DND-41 (cell line): ENCODE measurements at regions not wholly inside any gene's neighbourhood (a gene's known extent, or its start where the extent isn't known, plus 50 kb on each side); places are given as distances from the start of the nearest gene placed in this dataset.

Experiments
- ATAC-seq: fragments of 200-7000 bp; cut with Tn5 transposase; 3 replicates; pipeline ENCODE4 v1.9.1; 2021; ENCODE audit warnings: low read depth; ENCODE audit not compliant: insufficient read depth
- DNase-seq: peaks from one replicate; pipeline ENCODE4 v3.0.0-alpha.2; 2020
- H2AFZ ChIP-seq: 2 replicates; pipeline ENCODE4 v1.6.0; 2012; ENCODE audit warnings: low read depth, low read length
- H3K27ac ChIP-seq: 2 replicates; pipeline ENCODE4 v1.5.1; 2012; ENCODE audit warnings: low read length, inconsistent platforms
- H3K27me3 ChIP-seq: fragments of 200-600 bp; sonication (generic); 2 replicates; pipeline ENCODE4 v1.6.0; 2012; ENCODE audit warnings: low read length, mild to moderate bottlenecking, inconsistent platforms; ENCODE audit not compliant: insufficient read depth, poor library complexity
- H3K36me3 ChIP-seq: 2 replicates; pipeline ENCODE4 v1.5.1; 2012; ENCODE audit warnings: low read length, inconsistent platforms; ENCODE audit not compliant: insufficient read depth
- H3K4me1 ChIP-seq: 2 replicates; pipeline ENCODE4 v1.5.1; 2012; ENCODE audit warnings: mild to moderate bottlenecking, low read length; ENCODE audit not compliant: insufficient read depth
- H3K4me2 ChIP-seq: 2 replicates; pipeline ENCODE4 v1.6.0; 2012; ENCODE audit warnings: mild to moderate bottlenecking, moderate library complexity, low read length, inconsistent platforms; ENCODE audit not compliant: insufficient read depth
- H3K4me3 ChIP-seq, 2 experiments: fragments of 200-600 bp in 1 of 2; shearing (Covaris generic) in 1 of 2; 2 replicates each; pipeline ENCODE4 v1.5.1; 2012 to 2016; ENCODE audit warnings: inconsistent platforms in 2 of 2, low read length in 2 of 2, mild to moderate bottlenecking in 2 of 2, low read depth in 1 of 2, moderate library complexity in 1 of 2
- H3K79me2 ChIP-seq: 2 replicates; pipeline ENCODE4 v1.6.0; 2012; ENCODE audit warnings: low read length, inconsistent platforms; ENCODE audit not compliant: insufficient read depth
- H3K9ac ChIP-seq: 2 replicates; pipeline ENCODE4 v1.6.0; 2012; ENCODE audit warnings: low read depth, mild to moderate bottlenecking, inconsistent platforms, low read length, moderate library complexity
- H3K9me3 ChIP-seq: 2 replicates; pipeline ENCODE4 v1.5.1; 2012; ENCODE audit warnings: low read length, moderate library complexity, mild to moderate bottlenecking, inconsistent platforms; ENCODE audit not compliant: insufficient read depth, severe bottlenecking
- H4K20me1 ChIP-seq: 2 replicates; pipeline ENCODE4 v1.6.0; 2012; ENCODE audit warnings: low read length; ENCODE audit not compliant: insufficient read depth
- EZH2 ChIP-seq: IDR thresholded peaks from 3 replicates; pipeline ENCODE4 v1.6.1; 2012; ENCODE audit warnings: borderline replicate concordance, low read depth, mild to moderate bottlenecking, moderate library complexity, low read length, inconsistent platforms; ENCODE audit not compliant: severe bottlenecking
- TF ChIP-seq, protein P1 (sequence below): IDR thresholded peaks from 2 replicates; pipeline ENCODE4 v1.5.1; 2012; ENCODE audit warnings: borderline replicate concordance, low read length, moderate library complexity, mild to moderate bottlenecking; ENCODE audit not compliant: poor library complexity, severe bottlenecking; ENCODE audit errors: extremely low read depth

DNA sequence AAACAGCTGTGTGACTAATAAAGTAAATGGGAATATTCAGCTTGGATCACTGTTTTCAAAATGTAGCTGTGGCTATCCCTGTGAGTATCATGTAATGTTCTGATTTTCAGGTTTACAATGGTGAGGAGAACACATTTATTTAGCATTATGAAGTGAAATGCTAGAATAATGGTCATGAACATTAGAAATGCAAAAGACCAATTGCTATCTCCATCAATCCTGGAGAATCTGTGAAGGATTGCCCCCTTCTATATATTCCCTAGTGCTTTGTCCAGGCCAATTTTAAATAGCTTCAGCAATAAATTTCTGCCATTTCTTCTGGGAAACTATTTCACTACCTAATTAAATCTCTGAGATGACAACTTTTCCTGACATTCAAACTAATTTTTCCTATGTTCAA is 1399.1 kb downstream of the PCDH19 start:
- no peak for ATAC-seq
- H3K79me2 ChIP-seq, result no peaks in the 10 kb centered on the region
- H2AFZ ChIP-seq, result no peak overlapping the region
- H4K20me1 ChIP-seq, result no peaks in the 10 kb centered on the region
- no peak overlapping the region for H3K27ac ChIP-seq
- H3K9ac ChIP-seq, result no peak overlapping the region
- H3K36me3 ChIP-seq, result no peaks in the 10 kb centered on the region
- no peak overlapping the region for H3K4me2 ChIP-seq
- no peaks in the 10 kb centered on the region for H3K9me3 ChIP-seq
- H3K4me1 ChIP-seq, result no peaks in the 10 kb centered on the region
- H3K4me3 ChIP-seq, result no peak overlapping the region
- DNase-seq, result no peak
- H3K27me3 ChIP-seq, result no peaks in the 10 kb centered on the region
- no peak for TF ChIP-seq EZH2
- TF ChIP-seq, protein P1, sequence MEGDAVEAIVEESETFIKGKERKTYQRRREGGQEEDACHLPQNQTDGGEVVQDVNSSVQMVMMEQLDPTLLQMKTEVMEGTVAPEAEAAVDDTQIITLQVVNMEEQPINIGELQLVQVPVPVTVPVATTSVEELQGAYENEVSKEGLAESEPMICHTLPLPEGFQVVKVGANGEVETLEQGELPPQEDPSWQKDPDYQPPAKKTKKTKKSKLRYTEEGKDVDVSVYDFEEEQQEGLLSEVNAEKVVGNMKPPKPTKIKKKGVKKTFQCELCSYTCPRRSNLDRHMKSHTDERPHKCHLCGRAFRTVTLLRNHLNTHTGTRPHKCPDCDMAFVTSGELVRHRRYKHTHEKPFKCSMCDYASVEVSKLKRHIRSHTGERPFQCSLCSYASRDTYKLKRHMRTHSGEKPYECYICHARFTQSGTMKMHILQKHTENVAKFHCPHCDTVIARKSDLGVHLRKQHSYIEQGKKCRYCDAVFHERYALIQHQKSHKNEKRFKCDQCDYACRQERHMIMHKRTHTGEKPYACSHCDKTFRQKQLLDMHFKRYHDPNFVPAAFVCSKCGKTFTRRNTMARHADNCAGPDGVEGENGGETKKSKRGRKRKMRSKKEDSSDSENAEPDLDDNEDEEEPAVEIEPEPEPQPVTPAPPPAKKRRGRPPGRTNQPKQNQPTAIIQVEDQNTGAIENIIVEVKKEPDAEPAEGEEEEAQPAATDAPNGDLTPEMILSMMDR, result no peak

DNA sequence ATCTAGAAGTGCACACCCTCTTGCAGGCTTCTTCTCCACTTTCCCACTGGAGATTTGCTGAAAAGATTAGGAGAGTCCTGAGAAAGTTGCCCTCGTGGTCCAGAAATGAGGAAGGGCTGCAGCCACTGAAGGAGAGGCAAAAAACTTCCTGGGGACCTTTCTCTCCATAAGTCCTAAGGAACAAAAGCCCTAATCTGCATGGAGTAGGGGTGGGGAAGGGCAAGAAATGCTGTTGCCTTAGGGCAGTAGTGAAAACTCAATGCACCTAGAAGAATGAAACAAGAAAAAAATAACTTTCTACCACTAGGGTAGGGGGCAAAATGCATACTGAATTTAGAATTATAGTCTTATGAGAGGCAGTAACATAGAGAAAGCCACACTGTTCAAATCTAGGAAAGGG is 1408.8 kb downstream of the PCDH19 start:
- no peak overlapping the region for H2AFZ ChIP-seq
- no peaks in the 10 kb centered on the region for H3K36me3 ChIP-seq
- no peaks in the 10 kb centered on the region for H3K79me2 ChIP-seq
- no peaks in the 10 kb centered on the region for H4K20me1 ChIP-seq
- H3K9ac ChIP-seq, result no peak overlapping the region
- H3K4me2 ChIP-seq, result no peak overlapping the region
- H3K4me1 ChIP-seq, result no peaks in the 10 kb centered on the region
- H3K9me3 ChIP-seq, result no peaks in the 10 kb centered on the region
- no peak overlapping the region for H3K4me3 ChIP-seq
- DNase-seq (no peak), ATAC-seq (no peak)
- no peak overlapping the region for H3K27ac ChIP-seq
- H3K27me3 ChIP-seq, result no peaks in the 10 kb centered on the region
- TF ChIP-seq EZH2, result no peak
- TF ChIP-seq, protein P1, result no peak

DNA sequence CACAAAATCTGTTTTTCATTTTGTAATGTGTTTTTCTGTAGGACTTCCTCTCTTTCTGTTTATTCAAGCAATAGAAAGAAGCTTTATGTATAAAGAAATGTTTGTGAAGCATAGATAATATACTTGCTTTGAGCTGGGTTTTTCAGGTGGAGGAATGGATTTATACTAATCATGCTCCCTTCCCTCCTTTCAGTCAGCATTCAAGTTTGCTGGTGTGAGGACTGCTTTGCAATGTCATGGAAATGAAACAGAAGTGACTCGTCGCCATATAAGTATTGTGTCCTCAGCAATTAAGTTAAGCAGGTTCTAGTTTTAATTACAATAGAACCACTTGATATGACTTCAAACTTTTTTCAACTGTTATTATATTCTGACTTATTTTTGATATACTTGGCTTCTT is 1447.1 kb downstream of the PCDH19 start:
- Histone ChIP-seq H3K4me2 (no peak overlapping the region), H2AFZ (no peak overlapping the region), H3K9me3 (no peaks in the 10 kb centered on the region), H3K9ac (no peak overlapping the region), H4K20me1 (no peaks in the 10 kb centered on the region), H3K27me3 (no peaks in the 10 kb centered on the region), H3K27ac (no peak overlapping the region), H3K4me1 (no peaks in the 10 kb centered on the region), H3K4me3 (no peak overlapping the region), H3K79me2 (no peaks in the 10 kb centered on the region), H3K36me3 (no peaks in the 10 kb centered on the region)
- no peak for DNase-seq
- TF ChIP-seq, protein P1, result no peak
- TF ChIP-seq EZH2, result no peak
- no peak for ATAC-seq

DNA sequence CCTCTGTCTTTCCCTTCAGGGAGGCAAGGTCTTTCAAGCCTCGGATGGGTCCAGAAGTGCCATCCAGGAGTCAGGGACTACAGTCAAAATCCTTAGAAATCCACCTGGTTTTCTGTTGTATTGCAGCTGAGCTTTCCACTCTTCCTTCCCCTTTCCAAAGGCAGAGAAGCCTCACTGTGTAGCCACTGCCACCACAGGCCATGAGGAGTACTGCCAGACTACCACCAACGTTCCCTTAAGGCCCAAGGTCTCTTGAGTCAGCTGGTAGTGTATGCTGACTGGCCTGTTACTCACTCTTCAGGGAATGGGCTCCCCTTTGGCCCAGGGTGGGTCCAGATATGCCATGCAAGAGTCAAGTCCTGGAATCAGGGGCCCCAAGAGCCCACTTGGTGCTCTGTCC is 1454.1 kb downstream of the PCDH19 start:
- DNase-seq, result no peak
- Histone ChIP-seq H3K27me3 (no peaks in the 10 kb centered on the region), H3K9me3 (no peaks in the 10 kb centered on the region), H3K4me3 (no peak overlapping the region), H4K20me1 (no peaks in the 10 kb centered on the region), H3K79me2 (no peaks in the 10 kb centered on the region), H3K4me1 (no peaks in the 10 kb centered on the region), H3K27ac (no peak overlapping the region), H3K36me3 (no peaks in the 10 kb centered on the region), H2AFZ (no peak overlapping the region), H3K9ac (no peak overlapping the region), H3K4me2 (no peak overlapping the region)
- no peak for ATAC-seq
- TF ChIP-seq EZH2, result no peak
- TF ChIP-seq, protein P1, result no peak
